ENCODE measurements at regions not wholly inside any gene's neighbourhood (a gene's known extent, or its start where the extent isn't known, plus 50 kb on each side); places are given as distances from the start of the nearest gene placed in this dataset.

- no peaks in the 10 kb centered on the region for H3K9me3 ChIP-seq
- TF ChIP-seq POLR2A (IDR thresholded peaks at IDR 0.05) (no peak), CTCF (IDR thresholded peaks at IDR 0.05) (no peak)
- H3K36me3 ChIP-seq: no peaks in the 10 kb centered on the region
- no peaks in the 10 kb centered on the region for H3K27me3 ChIP-seq
- no peak for DNase-seq
- no peak overlapping the region for H3K4me3 ChIP-seq
- H3K27ac ChIP-seq: no peak overlapping the region
- intact Hi-C loops (cut with DNase I): no loop called here
- ATAC-seq: no peak
- no peaks in the 10 kb centered on the region for H3K4me1 ChIP-seq
Measured at GRCh38 chr3:30201715-30202114, 404.7 kb upstream of the TGFBR2 start.

DNA sequence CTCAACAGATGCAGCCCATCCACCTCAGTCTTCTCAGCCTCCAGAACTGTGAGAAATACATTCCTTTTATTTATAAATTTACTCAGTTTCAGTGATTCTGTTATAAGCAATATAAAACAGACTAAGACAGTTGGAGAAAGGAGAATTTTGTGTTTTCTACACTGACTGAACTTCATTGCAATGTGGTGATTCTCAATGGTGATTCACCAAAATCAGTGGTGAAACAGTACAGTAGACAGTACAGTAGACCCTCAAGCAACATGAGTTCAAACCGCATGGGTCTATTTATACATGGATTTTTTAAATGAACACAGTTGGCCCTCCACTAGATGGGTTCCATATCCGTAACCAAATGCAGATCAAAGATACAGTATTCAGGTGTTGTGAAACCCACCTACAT is 403.1 kb upstream of the TGFBR2 start:
- Histone ChIP-seq H3K9me3 (no peaks in the 10 kb centered on the region), H3K4me3 (no peak overlapping the region), H3K36me3 (no peaks in the 10 kb centered on the region), H3K27me3 (no peaks in the 10 kb centered on the region), H3K4me1 (no peaks in the 10 kb centered on the region), H3K27ac (no peak overlapping the region)
- TF ChIP-seq CTCF (IDR thresholded peaks at IDR 0.05) (no peak), POLR2A (IDR thresholded peaks at IDR 0.05) (no peak)
- ATAC-seq (no peak), DNase-seq (no peak)
- WGBS (ENCODE audit: insufficient coverage, low coverage, low lambda C conversion rate, missing lambda C conversion rate): 79% methylated on average over 2 of the region's 2 CpGs
- intact Hi-C loops (cut with DNase I): no loop called here

- Histone ChIP-seq H3K4me3 (no peak overlapping the region), H3K4me1 (no peaks in the 10 kb centered on the region), H3K9me3 (no peaks in the 10 kb centered on the region), H3K27me3 (no peaks in the 10 kb centered on the region), H3K27ac (no peak overlapping the region), H3K36me3 (no peaks in the 10 kb centered on the region)
- intact Hi-C loops (cut with DNase I): no loop called here
- DNase-seq (no peak), ATAC-seq (no peak)
- no peak for TF ChIP-seq CTCF (IDR thresholded peaks at IDR 0.05)
- no peak for TF ChIP-seq POLR2A (IDR thresholded peaks at IDR 0.05)
Measured at GRCh38 chr3:30204126-30204525, 402.3 kb upstream of the TGFBR2 start.

GRCh38 chr3:30206051-30206450 is 400.4 kb upstream of the TGFBR2 start:
- Histone ChIP-seq H3K36me3 (no peaks in the 10 kb centered on the region), H3K4me1 (no peaks in the 10 kb centered on the region), H3K27me3 (no peaks in the 10 kb centered on the region), H3K4me3 (no peak overlapping the region), H3K27ac (no peak overlapping the region), H3K9me3 (no peaks in the 10 kb centered on the region)
- DNase-seq (no peak), ATAC-seq (no peak)
- intact Hi-C loops (cut with DNase I): no loop called here
- TF ChIP-seq CTCF (IDR thresholded peaks at IDR 0.05): no peak
- 100% methylated on average over 1 of the region's 1 CpG for WGBS (ENCODE audit: insufficient coverage, low coverage, low lambda C conversion rate, missing lambda C conversion rate)

GRCh38 chr3:30221619-30222018 is 384.8 kb upstream of the TGFBR2 start:
- DNase-seq (no peak), ATAC-seq (peak in 1 of 4 donors; percentile 29)
- no peak for TF ChIP-seq POLR2A (IDR thresholded peaks at IDR 0.05)
- Histone ChIP-seq H3K27ac (no peak overlapping the region), H3K27me3 (no peaks in the 10 kb centered on the region), H3K36me3 (no peaks in the 10 kb centered on the region), H3K4me3 (no peak overlapping the region), H3K4me1 (peaks cover 0 to 3% (median 0%) of the 10 kb centered on the region in 4 donors), H3K9me3 (no peaks in the 10 kb centered on the region)
- 68% methylated on average over 3 of the region's 3 CpGs for WGBS (ENCODE audit: insufficient coverage, low coverage, low lambda C conversion rate, missing lambda C conversion rate)
- intact Hi-C loops (cut with DNase I): no loop called here
